ENCODE measurements at regions not wholly inside any gene's neighbourhood (a gene's known extent, or its start where the extent isn't known, plus 50 kb on each side); places are given as distances from the start of the nearest gene placed in this dataset.
"Not testable (repeated sequence)": the region's sequence is repeated elsewhere in the genome, so short reads cannot be mapped to it uniquely, and the experiment has no call there.

DNA sequence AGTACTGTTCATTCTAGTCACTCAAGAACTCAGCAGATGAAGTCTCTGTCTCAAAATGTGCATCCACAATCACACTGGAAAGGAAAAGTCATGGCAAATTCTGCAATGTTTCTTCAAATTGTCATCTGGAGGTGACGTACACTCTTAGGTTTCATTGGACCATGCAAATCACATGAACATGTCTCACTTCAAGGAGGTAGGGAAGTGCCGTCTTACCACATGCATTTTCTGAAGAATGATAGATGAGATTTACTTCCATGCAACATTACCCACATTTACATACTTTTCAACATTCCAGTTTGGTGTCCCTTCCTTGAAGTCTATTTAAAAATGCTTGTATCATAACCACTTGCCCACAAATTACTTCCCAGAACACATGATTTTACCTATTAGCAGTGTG is 107.9 kb upstream of the SATB1 start:
- H3K27me3 ChIP-seq (ENCODE audit: low read depth) = no peaks in the 10 kb centered on the region
- no peak for DNase-seq (ENCODE audit: low spot score in 2 of 2)
- H3K36me3 ChIP-seq (replicated peaks) = no peaks in the 10 kb centered on the region
- in situ Hi-C loops (cut with MboI; ENCODE audit: low sequenced_read_pairs) = no loop called here
- no peaks in the 10 kb centered on the region for H3K9me3 ChIP-seq
- H3K4me3 ChIP-seq = no peak overlapping the region
- H3K4me1 ChIP-seq = no peaks in the 10 kb centered on the region

GRCh38 chr3:18531662-18532061 is 106.5 kb upstream of the SATB1 start:
- no peaks in the 10 kb centered on the region for H3K9me3 ChIP-seq
- H3K36me3 ChIP-seq (replicated peaks) = no peaks in the 10 kb centered on the region
- H3K4me3 ChIP-seq = no peak overlapping the region
- in situ Hi-C loops (cut with MboI; ENCODE audit: low sequenced_read_pairs) = no loop called here
- H3K27me3 ChIP-seq (ENCODE audit: low read depth) = no peaks in the 10 kb centered on the region
- no peak for DNase-seq (ENCODE audit: low spot score in 2 of 2)
- no peaks in the 10 kb centered on the region for H3K4me1 ChIP-seq

GRCh38 chr3:18529631-18530030 is 104.5 kb upstream of the SATB1 start:
- in situ Hi-C loops (cut with MboI; ENCODE audit: low sequenced_read_pairs) = no loop called here
- no peak for DNase-seq (ENCODE audit: low spot score in 2 of 2)
- Histone ChIP-seq H3K36me3 (replicated peaks) (no peaks in the 10 kb centered on the region), H3K4me1 (no peaks in the 10 kb centered on the region), H3K9me3 (no peaks in the 10 kb centered on the region), H3K27me3 (ENCODE audit: low read depth) (no peaks in the 10 kb centered on the region), H3K4me3 (no peak overlapping the region)

DNA sequence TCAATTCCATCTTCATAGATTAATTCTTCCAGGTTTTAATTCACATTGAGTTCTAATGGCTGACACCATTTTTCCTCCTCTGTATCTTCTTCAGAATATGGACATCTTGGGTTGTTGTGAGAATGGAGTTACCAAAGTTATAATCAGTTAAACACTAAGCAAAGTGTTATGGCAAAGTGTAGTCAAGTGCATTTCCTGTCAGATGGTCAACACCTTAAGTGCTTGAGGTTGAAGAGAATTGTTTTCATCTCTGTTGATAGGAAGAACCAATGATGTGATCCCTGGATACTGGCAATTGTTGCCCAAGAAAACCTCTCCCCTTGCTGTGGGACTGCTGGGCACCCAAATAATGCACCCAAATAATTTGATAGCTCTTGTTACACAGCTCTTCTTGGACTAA is 102.6 kb upstream of the SATB1 start:
- H3K27me3 ChIP-seq (ENCODE audit: low read depth) = no peaks in the 10 kb centered on the region
- no peaks in the 10 kb centered on the region; the same call in 1 of the 2 replicates for H3K9me3 ChIP-seq
- no peak for DNase-seq (ENCODE audit: low spot score in 2 of 2)
- in situ Hi-C loops (cut with MboI; ENCODE audit: low sequenced_read_pairs) = no loop called here
- no peak overlapping the region for H3K4me3 ChIP-seq
- H3K36me3 ChIP-seq (replicated peaks) = no peaks in the 10 kb centered on the region
- no peaks in the 10 kb centered on the region for H3K4me1 ChIP-seq

DNA sequence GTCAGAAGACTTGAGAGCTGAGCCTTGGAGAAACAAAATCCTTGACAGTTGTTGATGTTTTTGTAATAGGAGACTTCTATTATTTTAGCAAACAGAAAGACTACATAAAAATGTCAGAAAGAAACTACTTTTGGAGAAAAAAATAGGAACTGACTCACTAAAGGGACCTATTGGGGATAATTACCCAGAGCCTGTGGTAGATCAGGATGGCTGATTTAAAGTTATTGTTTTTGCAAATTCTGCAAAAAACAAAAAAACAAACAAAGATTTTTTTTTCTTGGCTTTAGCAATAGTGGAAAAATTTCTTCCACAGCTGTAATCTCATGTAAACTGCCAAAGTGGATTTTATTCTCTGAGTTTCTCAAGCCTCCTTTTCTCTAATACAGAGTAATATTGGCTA is 101.5 kb upstream of the SATB1 start:
- H3K4me3 ChIP-seq = no peak overlapping the region
- no peaks in the 10 kb centered on the region; the same call in 1 of the 2 replicates for H3K9me3 ChIP-seq
- in situ Hi-C loops (cut with MboI; ENCODE audit: low sequenced_read_pairs) = no loop called here
- H3K36me3 ChIP-seq (replicated peaks) = no peaks in the 10 kb centered on the region
- DNase-seq (ENCODE audit: low spot score in 2 of 2) = no peak
- no peaks in the 10 kb centered on the region for H3K4me1 ChIP-seq
- H3K27me3 ChIP-seq (ENCODE audit: low read depth) = no peaks in the 10 kb centered on the region

GRCh38 chr3:18516170-18516569 is 91.0 kb upstream of the SATB1 start:
- H3K36me3 ChIP-seq (replicated peaks); H3K4me3 ChIP-seq; DNase-seq (ENCODE audit: low spot score in 2 of 2); H3K4me1 ChIP-seq; in situ Hi-C loops (cut with MboI; ENCODE audit: low sequenced_read_pairs); H3K9me3 ChIP-seq; H3K27me3 ChIP-seq (ENCODE audit: low read depth): not testable (repeated sequence)

- DNase-seq (ENCODE audit: low spot score in 2 of 2) = no peak
- no peaks in the 10 kb centered on the region for H3K4me1 ChIP-seq
- no peaks in the 10 kb centered on the region for H3K36me3 ChIP-seq (replicated peaks)
- H3K9me3 ChIP-seq = no peaks in the 10 kb centered on the region
- no peaks in the 10 kb centered on the region for H3K27me3 ChIP-seq (ENCODE audit: low read depth)
- no peak overlapping the region for H3K4me3 ChIP-seq
- in situ Hi-C loops (cut with MboI; ENCODE audit: low sequenced_read_pairs) = no loop called here
Measured at GRCh38 chr3:18513091-18513490, 88.0 kb upstream of the SATB1 start.

DNA sequence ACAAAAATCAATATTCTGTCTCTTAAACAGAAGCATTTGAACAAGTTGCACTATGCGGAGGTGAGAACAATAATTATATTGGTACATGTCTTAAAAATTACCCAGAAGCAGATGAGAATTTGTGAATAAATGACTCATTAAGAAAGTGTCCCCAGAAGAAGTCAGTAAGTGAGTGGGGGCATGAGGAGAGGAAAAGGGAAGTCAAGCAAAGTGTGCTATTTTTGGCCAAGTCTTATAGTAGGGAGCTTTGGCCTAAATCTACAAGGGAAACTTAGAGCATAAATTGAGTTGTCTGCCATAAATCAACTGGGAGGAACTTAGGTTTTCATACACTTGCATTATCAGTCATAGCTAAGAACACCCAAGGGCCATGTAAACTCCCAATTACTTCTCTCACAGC is 86.9 kb upstream of the SATB1 start:
- H3K27me3 ChIP-seq (ENCODE audit: low read depth) = no peaks in the 10 kb centered on the region
- no peak for DNase-seq (ENCODE audit: low spot score in 2 of 2)
- in situ Hi-C loops (cut with MboI; ENCODE audit: low sequenced_read_pairs) = no loop called here
- H3K4me3 ChIP-seq = no peak overlapping the region
- H3K9me3 ChIP-seq = no peaks in the 10 kb centered on the region
- no peaks in the 10 kb centered on the region for H3K36me3 ChIP-seq (replicated peaks)
- no peaks in the 10 kb centered on the region for H3K4me1 ChIP-seq

DNA sequence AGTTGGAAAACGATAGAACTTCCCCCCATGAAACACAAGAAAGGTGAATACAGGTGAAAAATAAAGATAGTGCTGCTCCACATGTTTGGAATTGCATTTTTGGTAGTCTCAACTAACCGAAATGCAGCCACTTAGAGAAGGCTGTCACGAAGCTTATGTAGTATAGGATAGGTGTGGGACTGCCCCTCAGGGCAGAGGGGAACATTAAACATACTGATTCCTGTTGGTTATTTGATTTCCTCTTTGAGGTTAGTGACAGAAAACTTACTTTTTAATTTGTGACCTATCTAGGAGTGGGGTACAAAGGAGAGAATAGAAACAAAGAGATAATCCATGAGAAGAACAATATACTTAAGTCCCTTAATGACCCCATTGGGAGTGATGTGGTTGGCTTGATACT is 85.8 kb upstream of the SATB1 start:
- no peaks in the 10 kb centered on the region for H3K27me3 ChIP-seq (ENCODE audit: low read depth)
- no peaks in the 10 kb centered on the region for H3K36me3 ChIP-seq (replicated peaks)
- in situ Hi-C loops (cut with MboI; ENCODE audit: low sequenced_read_pairs) = no loop called here
- no peak overlapping the region for H3K4me3 ChIP-seq
- no peaks in the 10 kb centered on the region for H3K9me3 ChIP-seq
- DNase-seq (ENCODE audit: low spot score in 2 of 2) = no peak
- H3K4me1 ChIP-seq = no peaks in the 10 kb centered on the region

DNA sequence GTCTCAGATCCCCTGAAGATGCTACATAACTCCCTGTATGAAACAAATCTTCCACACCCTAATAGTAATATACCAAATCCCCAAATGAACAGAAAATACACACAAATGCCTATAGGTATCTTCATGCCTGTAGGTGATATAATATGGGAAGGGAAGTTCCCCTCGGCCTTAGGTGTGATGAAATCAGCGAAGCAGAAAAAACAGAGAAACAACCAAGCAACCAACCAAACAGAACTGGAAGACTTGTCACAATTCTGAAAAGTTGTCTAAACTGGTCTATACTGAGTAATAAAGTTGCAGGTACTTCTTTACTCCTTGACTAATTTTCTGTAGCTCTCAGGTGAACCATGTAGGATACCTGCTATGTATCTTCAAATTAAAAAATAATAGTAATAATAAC is 82.2 kb upstream of the SATB1 start:
- no peak for DNase-seq (ENCODE audit: low spot score in 2 of 2)
- in situ Hi-C loops (cut with MboI; ENCODE audit: low sequenced_read_pairs) = no loop called here
- no peaks in the 10 kb centered on the region for H3K36me3 ChIP-seq (replicated peaks)
- H3K27me3 ChIP-seq (ENCODE audit: low read depth) = no peaks in the 10 kb centered on the region
- no peaks in the 10 kb centered on the region for H3K9me3 ChIP-seq
- H3K4me1 ChIP-seq = peaks cover 20% of the 10 kb centered on the region
- no peak overlapping the region for H3K4me3 ChIP-seq

GRCh38 chr3:18505056-18505455 is 79.9 kb upstream of the SATB1 start:
- in situ Hi-C loops (cut with MboI; ENCODE audit: low sequenced_read_pairs) = no loop called here
- Histone ChIP-seq H3K36me3 (replicated peaks) (no peaks in the 10 kb centered on the region), H3K4me3 (no peak overlapping the region), H3K4me1 (peaks cover 23% of the 10 kb centered on the region), H3K9me3 (no peaks in the 10 kb centered on the region), H3K27me3 (ENCODE audit: low read depth) (no peaks in the 10 kb centered on the region)
- DNase-seq (ENCODE audit: low spot score in 2 of 2) = no peak

DNA sequence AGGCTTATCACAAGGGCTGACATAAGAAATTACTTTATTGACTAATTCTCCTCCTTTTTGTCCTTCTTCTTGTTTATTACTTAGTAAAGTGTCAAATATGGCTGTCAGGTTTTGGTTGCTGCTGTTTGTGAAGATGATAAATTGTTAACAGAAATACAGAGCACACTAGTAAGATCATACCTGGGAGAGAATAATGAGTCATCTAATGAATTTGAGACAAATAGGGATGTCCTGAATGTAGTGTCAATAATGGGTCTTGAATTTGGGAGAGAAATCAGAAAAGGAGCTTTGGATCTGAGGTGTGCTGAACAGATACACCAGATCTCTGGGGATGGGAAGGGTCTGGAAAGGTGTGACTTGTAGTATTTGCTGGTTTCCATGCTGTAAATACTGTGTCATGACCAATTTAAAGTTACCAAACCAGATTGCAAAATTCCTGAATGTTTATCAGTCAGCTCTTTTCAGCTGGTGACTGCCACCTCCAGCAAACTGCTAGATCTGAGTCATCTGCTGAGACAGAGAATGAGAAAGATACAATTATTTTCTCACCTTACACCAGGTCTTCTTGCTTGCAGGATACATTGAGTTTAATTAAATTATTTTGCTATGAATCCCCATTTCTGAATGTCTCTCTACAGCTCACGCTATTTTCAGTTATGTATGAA is 76.7 kb upstream of the SATB1 start:
- H3K9me3 ChIP-seq = no peaks in the 10 kb centered on the region
- peaks cover 23% of the 10 kb centered on the region for H3K4me1 ChIP-seq
- H3K4me3 ChIP-seq = no peak overlapping the region
- DNase-seq (ENCODE audit: low spot score in 2 of 2) = no peak
- no peaks in the 10 kb centered on the region for H3K36me3 ChIP-seq (replicated peaks)
- in situ Hi-C loops (cut with MboI; ENCODE audit: low sequenced_read_pairs) = no loop called here
- no peaks in the 10 kb centered on the region for H3K27me3 ChIP-seq (ENCODE audit: low read depth)

- H3K9me3 ChIP-seq = no peaks in the 10 kb centered on the region
- H3K27me3 ChIP-seq (ENCODE audit: low read depth) = no peaks in the 10 kb centered on the region
- H3K4me3 ChIP-seq = no peak overlapping the region
- in situ Hi-C loops (cut with MboI; ENCODE audit: low sequenced_read_pairs) = no loop called here
- peaks cover 23% of the 10 kb centered on the region for H3K4me1 ChIP-seq
- H3K36me3 ChIP-seq (replicated peaks) = no peaks in the 10 kb centered on the region
- DNase-seq (ENCODE audit: low spot score in 2 of 2) = no peak
Measured at GRCh38 chr3:18500322-18500721, 75.2 kb upstream of the SATB1 start.

DNA sequence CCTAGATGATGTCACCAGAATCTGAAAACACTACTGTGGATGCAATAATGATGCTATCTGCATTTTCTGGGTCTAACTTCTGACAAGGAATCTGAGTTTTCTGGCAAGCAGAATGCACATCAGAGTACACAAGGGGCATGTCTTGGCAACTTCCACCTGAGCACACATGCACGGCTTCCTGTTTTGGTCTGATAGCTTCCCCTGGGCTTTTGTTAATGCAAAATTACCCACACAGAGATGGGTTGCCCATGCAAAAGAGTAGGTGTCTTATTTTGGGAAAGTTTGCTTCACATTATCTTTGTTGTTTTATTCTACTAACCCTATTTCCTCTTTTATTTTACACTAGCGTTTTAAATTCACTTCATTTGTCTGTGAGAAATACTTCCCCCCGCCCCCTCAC is 74.2 kb upstream of the SATB1 start:
- no peak for DNase-seq (ENCODE audit: low spot score in 2 of 2)
- Histone ChIP-seq H3K36me3 (replicated peaks) (no peaks in the 10 kb centered on the region), H3K27me3 (ENCODE audit: low read depth) (no peaks in the 10 kb centered on the region), H3K4me1 (peaks cover 16% of the 10 kb centered on the region), H3K9me3 (no peaks in the 10 kb centered on the region), H3K4me3 (no peak overlapping the region)
- in situ Hi-C loops (cut with MboI; ENCODE audit: low sequenced_read_pairs) = no loop called here

DNA sequence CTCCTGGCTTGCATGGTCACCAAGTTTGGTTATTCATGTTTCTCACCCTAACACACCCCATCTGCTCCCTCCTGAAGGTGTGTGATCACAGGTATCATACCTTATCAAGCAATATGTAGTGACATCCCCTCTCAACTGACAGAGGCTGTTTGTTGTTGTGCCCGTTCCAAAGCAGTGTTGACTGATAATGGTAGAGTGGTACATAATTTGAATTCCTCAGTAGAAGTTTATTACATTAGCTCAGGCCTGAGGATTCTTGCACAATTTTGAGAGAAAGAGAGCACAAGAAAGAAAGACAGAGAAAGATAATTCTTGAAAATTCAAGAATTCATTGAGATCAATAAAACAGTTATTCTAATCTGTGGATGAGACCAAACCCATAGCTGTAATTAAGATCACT is 69.1 kb upstream of the SATB1 start:
- Histone ChIP-seq H3K9me3 (no peaks in the 10 kb centered on the region), H3K36me3 (replicated peaks) (no peaks in the 10 kb centered on the region), H3K27me3 (ENCODE audit: low read depth) (no peaks in the 10 kb centered on the region), H3K4me1 (no peaks in the 10 kb centered on the region), H3K4me3 (no peak overlapping the region)
- in situ Hi-C loops (cut with MboI; ENCODE audit: low sequenced_read_pairs) = no loop called here
- DNase-seq (ENCODE audit: low spot score in 2 of 2) = no peak

All from HAP-1 (cell line).